HPDE6-E6E7 (cell line): ENCODE measurements at regions not wholly inside any gene's neighbourhood (a gene's known extent, or its start where the extent isn't known, plus 50 kb on each side); places are given as distances from the start of the nearest gene placed in this dataset.
A peak's percentile ranks its signal among the peaks of the same experiment; 100 is the strongest.
"Not testable (repeated sequence)": the region's sequence is repeated elsewhere in the genome, so short reads cannot be mapped to it uniquely, and the experiment has no call there.

Experiments
- DNase-seq: peaks from one replicate; pipeline ENCODE4 v3.0.0; 2011; ENCODE audit warnings: missing footprints; ENCODE audit errors: extremely low spot score

DNA sequence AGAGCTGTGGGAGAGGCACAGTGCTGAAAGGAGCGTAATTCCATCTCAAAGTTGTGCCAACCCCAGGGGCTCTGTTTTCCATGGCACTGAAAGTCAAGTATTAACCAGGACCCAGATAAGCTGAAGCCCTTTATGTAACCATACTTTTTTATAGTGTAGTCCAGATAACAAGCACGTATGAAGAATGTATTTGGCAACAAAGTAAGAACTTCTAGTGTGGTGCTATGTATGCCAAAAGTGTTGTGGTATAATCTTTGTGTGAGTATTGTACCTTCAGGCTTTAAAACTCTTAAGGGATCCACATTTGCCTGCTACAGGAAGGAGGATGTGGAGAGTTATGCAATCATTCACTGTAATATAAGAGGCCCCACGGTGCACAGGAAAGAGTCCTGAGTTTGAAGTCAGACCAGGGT is 129.4 kb downstream of the IBTK start:
- no peak for DNase-seq

DNA sequence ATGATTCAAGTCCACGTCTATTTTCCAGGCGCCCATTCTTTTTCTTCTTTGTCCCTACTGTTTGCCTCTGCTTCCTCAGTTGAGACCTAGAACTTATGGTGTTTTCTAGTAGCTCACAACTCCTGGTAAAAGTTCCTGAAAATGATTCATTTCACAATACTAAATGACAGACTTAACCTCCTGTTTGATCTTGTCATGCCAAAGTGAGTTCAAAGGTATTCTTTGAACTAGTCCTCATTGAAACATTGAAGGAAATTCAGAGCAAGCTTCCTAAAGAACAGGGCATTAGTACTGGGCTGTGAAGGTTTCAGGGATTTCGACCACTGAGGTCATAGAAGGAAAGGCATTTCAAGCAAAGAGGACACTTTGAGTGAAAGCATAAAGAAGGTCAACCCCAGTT is 132.8 kb downstream of the IBTK start:
- no peak for DNase-seq

DNA sequence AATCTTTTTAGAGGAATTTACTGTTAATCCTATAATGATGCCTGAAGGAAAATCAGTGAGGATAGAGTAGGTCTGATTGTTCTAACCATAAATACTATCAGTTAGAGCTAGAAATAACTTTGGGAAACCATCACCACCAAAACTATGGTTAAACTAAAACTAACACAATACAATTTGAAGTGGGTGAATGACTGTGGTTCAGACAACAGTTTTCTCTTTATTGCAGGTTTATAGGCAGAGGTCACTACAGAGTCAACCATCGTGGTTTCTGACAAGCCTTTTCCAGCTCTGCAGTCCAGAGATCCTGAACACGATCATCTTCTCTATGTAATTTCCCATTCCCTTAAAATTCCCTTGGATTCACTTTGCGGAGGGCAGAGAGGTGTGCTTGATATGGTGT is 134.3 kb downstream of the IBTK start:
- DNase-seq = no peak

DNA sequence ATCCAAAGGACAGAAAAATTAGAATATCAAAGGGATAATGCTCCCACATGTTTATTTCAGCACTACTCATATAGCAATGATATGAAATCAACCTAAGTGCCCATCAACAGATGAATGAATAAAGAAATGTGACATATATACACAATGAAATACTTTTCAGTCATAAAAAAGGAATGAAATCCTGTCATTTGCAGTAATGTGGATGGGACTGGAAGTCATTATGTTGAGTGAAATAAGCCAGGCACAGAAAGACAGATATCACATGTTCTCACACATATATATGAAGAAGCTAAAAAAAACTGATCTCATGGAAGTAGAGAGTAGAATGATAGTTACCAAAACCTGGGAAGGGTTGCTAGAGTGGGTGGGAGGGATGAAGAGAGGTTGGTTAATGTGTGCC is 135.7 kb downstream of the IBTK start:
- DNase-seq = no peak

DNA sequence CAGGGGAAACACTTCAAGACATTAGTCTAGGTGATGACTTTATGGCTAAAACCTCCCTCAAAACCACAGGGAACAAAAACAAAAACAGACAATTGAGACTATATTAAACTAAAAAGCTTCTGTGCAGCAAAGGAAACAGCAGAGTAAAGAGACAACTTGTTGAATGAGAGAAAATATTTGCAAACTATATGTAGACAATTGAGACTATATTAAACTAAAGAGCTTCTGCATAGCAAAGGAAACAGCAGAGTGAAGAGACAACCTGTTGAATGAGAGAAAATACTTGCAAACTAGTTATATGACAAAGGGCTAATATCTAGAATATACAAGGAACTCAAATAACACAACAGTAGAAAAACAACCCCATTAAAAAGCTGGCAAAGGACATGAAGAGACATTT is 136.4 kb downstream of the IBTK start:
- DNase-seq = no peak

DNA sequence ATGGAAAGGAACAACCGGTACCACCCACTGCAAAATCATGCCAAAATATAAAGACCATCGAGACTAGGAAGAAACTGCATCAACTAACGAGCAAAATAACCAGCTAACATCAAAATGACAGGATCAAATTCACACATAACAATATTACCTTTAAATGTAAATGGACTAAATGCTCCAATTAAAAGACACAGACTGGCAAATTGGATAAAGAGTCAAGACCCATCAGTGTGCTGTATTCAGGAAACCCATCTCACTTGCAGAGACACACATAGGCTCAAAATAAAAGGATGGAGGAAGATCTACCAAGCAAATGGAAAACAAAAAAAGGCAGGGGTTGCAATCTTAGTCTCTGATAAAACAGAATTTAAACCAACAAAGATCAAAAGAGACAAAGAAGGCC is 144.4 kb downstream of the IBTK start:
- DNase-seq = not testable (repeated sequence)

DNA sequence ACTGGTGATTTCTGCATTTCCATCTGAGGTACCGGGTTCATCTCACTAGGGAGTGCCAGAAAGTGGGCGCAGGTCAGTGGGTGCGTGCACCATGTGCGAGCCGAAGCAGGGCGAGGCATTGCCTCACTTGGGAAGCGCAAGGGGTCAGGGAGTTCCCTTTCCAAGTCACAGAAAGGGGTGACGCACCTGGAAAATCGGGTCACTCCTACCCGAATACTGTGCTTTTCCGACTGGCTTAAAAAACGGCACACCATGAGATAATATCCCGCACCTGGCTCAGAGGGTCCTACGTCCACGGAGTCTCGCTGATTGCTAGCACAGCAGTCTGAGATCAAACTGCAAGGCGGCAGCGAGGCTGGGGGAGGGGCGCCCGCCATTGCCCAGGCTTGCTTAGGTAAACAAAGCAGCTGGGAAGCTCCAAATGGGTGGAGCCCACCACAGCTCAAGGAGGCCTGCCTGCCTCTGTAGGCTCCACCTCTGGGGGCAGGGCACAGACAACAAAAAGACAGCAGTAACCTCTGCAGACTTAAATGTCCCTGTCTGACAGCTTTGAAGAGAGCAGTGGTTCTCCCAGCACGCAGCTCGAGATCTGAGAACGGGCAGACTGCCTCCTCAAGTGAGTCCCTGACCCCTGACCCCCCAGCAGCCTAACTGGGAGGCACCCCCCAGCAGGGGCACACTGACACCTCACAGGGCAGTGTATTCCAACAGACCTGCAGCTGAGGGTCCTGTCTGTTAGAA is 146.0 kb downstream of the IBTK start:
- not testable (repeated sequence) for DNase-seq

DNA sequence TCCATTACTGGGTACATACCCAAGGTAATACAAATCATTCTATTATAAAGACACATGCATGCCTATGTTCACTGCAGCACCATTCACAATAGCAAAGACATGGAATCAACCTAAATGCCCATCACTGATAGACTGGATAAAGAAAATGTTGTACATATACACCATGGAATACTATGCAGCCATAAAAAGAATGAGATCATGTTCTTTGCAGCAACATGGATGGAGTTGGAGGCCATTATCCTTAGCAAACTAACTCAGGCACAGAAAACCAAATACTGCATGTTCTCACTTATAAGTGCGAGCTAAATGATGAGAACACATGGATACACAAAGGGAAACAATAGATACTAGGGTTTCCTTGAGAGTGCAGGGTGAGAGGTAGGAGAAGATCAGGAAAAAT is 146.8 kb downstream of the IBTK start:
- not testable (repeated sequence) for DNase-seq

DNA sequence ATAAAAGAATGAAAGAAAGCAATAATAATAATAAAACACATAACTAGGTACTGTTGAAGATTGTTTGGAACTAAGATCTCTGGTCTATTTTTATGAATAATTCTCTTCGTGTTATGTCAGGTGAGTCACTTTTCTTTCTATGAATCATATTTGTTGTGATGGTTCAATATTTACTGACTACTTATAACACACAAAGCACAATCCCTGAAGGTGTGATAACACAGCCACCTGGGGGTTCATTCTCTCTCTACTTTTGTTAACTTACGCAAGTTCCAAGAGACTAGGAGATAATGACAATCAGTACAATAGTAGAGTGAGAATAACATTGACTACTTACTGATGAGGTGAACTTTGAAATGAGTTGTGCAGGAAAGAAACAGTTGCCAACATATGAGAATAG is 149.9 kb downstream of the IBTK start:
- DNase-seq = peak; percentile 29

DNA sequence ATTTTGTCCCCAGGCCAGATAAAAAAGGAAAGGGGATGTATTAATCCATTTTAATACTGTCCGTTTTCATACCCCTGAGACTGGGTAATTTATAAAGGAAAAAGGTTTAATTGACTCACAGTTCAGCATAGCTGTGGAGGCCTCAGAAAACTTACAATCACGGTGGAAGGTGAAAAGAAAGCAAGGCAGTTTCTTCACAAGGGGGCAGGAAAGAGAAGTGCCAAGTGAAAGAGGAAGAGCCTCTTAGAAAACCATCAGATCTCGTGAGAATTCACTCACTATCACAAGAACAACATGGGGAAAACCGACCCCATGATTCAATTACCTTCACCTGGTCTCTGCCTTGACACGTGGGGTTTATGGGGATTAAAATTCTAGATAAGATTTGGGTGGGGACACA is 152.5 kb downstream of the IBTK start:
- DNase-seq = no peak

DNA sequence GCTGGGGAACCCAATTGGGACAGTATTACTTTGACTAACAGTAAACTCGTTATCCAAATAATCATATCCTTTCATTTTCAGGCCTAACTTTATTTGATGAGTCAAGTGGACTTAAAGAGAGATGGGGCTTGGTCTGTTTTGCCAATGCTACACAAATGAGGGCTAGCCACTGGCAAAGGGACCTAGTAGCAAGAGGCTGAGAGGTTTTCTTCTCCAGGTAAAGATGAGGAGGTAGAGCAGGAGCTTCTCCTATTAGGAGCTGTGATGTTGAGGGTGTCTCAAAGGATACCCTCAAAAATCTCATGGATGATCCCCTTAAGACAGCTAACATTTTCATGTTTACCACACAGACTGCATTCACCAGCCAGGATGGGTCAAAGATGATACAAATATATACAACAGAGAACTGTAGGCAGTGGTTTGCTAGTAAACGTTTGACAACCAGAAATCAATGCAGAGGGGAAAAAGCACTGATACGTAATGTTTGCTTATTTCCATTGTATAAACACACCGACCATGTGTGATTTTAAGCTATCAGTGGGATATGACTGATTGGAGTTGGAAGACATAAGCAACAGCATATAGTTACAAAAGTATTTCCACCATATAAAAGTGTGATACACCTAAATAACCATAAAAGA is 153.3 kb downstream of the IBTK start:
- DNase-seq = no peak

DNA sequence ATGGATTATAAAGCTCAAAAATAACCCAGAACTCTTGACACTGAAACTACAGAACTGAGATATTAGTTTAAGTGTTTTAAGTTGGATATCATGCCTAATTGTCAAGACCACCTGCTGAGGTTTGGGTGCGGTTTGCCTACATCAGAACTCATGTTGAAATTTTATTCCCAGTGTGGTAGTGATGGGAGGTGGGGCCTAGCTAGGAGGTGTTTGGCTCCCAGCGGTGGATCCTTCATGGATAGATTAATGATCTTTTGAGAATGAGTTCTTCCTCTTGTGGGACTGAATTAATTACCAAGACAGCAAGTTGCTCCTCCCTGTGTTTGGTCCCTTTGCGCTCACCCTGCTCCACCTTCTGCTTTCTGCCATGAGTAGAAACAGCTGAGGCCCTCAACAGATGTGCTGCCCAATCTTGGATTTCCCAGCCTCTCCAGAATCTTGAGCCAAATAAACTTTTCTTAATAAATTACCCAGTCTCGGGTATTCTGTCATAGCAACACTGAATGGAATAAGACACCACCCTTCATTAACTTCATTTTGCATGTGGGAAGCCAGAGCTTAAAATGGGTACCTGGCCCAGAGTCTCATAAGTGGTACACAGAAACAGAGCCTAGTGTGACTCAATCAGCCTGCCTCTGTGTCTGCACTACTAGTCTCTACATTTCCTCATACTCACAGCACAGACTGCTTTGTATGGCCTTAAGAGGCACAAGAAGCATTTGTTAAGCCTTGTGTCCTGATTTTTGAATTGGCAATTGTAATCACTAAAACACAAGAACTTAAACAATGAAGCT is 158.4 kb downstream of the IBTK start:
- no peak for DNase-seq

DNA sequence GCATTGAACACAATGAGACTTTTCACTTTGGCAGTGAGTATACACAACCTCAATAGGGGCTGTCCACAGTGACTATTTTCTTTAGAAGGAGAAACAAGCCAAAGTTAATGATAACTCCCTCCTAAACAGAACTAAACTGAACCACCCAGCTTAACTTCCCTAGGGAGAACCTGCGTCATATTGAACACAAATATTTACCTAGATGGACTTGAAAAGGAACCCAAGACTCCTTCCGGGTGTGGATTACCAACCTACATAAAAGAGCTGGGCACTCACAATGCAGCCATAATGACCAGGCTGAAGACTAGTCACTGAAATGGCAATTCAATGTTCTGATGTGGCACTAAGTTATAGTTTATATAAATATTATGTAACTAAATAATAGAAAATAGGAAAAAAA is 160.6 kb downstream of the IBTK start:
- no peak for DNase-seq

DNA sequence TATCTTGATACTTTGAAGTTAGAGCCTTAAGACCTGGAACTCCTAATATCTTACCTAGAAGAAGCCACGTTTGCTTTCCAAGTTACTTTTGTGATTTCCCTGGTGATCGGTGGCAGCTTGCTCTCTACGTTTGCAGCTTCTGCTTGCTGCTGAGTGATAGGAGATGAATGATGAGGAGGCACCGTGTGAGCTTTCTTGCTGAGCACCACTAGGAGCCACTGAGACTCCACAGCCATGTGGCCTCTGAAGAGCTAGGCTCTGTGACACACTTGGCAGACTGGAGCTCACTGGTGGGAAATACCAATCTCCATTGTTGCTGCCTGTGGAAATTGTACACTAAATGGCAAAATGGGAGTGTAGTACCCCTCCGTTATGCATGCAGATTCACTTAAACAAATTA is 161.8 kb downstream of the IBTK start:
- DNase-seq = no peak

DNA sequence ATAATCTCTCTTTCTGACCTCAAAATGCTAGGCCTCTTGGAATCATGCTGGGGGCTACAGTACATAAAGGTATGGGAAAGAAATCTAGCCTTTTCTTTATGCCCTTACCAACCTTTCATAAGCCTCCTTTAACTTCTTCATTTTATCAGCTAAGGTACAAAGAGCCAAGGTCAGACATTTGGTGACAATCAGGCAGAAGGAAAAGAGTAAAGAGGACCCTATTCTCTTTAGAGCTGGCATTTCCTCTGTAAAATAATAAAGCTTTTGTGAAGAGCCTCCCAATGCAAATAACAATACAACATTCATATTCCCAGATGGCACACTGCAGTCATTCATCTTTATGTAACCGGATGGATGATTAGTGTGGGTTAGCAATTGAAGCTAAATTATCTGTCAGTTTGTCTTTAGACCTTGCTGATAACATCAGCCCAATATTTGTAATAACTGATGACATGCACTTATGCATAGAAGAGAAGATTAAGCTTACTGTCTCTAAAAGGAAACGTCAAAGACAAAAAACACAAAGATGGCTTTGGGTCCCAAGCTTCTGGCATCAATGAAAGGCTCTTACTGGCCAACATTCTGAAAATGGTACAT is 163.1 kb downstream of the IBTK start:
- no peak for DNase-seq

DNA sequence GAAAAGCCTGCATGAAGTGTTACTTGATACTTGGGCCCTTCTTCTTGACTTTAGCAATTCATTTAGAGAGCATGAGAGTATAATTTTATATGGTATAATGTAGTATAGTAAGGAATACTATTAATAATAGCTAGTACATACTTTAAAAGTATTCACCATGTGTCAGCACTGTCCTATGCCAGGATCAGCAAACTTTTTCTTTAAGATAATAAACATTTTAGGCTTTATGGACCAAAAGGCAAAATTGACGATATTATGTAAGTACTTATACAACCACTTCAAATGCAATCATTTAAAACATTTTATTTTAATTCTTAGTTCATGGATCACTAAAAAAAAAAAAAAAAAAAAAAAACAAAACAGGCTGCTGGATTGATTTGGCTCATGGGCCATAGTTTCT is 163.9 kb downstream of the IBTK start:
- DNase-seq = no peak

DNA sequence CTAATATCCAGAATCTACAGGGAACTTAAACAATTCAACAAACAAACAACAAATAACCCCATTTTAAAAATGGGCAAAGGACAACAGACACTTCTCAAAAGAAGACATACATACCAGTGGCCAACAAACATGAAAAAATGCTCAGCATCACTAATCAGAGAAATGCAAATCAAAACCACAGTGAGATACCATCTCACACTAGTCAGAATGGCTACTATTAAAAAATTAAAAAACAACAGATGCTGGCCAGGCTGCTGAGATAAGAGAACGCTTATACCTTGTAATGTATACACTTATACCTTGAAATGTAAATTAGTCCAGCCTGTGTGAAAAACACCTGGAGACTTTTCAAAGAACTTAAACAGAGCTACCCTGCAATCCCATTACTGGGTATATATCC is 166.8 kb downstream of the IBTK start:
- no peak for DNase-seq

DNA sequence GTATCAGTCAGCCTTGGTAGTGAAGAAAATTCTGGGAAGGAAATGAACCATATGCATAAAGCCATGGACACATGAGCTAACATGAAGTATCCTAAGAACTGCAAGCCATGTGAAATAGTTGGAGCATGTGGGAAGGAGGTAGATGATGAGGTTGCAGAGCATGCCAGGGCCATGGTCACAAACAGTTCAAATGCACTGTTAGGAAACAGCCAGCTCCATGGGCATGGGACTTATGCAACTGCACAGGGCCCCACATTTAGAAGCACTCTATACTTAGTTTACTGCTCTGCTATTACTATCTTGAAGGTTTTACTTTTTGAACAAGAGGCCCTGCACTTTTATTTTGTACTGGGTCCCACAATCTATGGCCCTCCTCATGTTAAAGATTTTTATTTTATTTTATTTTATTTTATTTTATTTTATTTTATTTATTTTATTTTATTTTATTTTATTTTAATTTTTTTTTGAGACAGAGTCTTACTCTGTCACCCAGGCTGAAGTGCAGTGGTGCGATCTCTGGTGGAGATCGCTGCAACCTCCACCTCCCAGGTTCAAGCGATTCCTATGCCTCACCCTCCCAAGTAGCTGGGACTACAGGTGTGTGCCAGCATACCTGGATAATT is 169.1 kb downstream of the IBTK start:
- no peak for DNase-seq

DNA sequence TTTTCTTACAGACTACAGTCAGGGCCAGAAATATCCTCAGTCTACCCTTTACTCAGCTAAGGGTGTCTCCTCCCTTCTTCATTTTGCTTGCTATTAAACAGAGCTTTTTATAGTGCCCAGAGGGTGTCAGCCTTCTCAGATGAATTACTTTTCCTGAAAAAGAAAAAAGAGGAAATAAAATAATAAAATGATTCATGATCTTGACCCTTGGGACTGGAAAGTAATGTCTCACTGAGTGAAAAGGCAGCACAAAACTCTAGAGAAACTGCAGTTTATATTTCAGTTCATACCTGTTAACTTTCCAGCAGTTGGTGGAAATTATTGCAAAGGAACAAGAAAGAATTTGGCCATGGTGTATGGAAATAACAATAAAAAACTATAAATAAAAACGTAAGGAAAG is 170.6 kb downstream of the IBTK start:
- DNase-seq = no peak

DNA sequence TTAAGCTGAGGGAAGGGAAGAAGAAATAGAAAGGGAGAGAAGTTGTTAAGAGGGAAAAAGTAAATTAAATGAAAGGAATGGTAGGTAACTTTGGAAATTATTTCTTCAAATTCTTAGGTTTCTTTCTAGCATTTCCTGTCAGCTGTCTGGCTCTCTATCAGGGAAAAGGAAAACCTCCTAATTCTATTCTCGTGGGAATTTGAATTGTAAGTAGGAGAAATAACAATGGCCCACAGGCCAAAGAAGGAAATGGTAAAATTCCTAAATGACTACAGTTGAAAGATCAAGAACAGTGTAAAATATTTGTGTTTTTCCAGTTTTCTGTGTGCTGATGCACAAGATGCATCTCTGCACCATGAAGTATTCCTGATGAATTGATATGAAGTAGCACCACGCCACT is 173.0 kb downstream of the IBTK start:
- DNase-seq = no peak

DNA sequence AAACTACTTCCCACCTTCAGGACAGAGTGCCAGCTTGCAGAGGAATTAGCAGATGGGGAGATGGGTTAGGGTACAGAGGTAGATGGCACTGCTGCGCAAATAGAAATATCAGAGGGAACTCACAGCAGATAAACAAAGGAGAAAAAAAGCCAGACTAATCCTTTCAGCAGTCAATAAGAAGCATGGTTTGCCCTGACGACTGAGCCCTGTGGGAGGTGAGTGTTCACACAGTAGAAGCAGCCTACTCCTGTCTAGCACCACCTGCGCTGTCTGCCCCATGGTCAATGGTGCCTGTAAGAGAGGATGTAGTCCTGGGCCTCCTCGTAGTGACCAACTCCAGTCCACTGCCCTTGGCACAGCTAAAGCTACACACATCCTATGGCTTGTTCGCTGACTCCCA is 174.1 kb downstream of the IBTK start:
- DNase-seq = no peak

DNA sequence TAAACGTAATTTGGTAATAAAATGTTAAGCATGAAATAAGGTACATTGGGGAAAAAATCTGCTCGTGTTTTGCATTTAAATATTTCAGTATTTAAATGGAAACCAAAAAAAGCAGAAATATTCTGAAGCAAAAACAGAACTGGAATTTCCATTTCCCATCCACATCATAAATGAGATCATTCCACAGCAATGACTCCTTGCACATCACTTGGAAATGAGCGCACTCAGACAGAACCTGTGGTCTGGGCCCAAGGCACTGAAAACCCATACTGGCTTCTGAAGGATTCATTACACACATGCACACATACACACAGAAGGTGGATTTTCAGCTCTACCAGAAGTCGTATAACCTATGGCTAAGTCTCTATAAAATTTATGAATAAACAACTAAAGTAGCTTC is 174.8 kb downstream of the IBTK start:
- no peak for DNase-seq
